ENCODE measurements at regions not wholly inside any gene's neighbourhood (a gene's known extent, or its start where the extent isn't known, plus 50 kb on each side); places are given as distances from the start of the nearest gene placed in this dataset.

- no TSS peak for BruUV-seq (replicated peaks)
- Histone ChIP-seq H3K9me3 (replicated peaks; ENCODE audit: control insufficient read depth, insufficient read depth, low read length) (no peaks in the 10 kb centered on the region), H3K9me1 (replicated peaks; ENCODE audit: control insufficient read depth, extremely low read depth, insufficient read depth, low read length) (no peaks in the 10 kb centered on the region), H2AFZ (ENCODE audit: low read depth, low read length) (no peak overlapping the region), H3K4me2 (ENCODE audit: insufficient read depth, low read length) (no peak overlapping the region), H4K20me1 (replicated peaks; ENCODE audit: control insufficient read depth, extremely low read depth, insufficient read depth, low read length) (no peaks in the 10 kb centered on the region), H3K79me2 (ENCODE audit: control insufficient read depth, insufficient read depth, low read length) (no peaks in the 10 kb centered on the region), H3K27me3 (ENCODE audit: control insufficient read depth in 2 of 2, insufficient read depth in 2 of 2, low read length in 2 of 2) (no peaks in the 10 kb centered on the region), H3K27ac (ENCODE audit: insufficient read depth, low read depth, low read length) (no peak overlapping the region), H3K4me3 (replicated peaks in 1 of 3; ENCODE audit: insufficient read depth in 1 of 3, low read depth in 1 of 3, low read length in 3 of 3) (no peak overlapping the region), H3K4me1 (ENCODE audit: control insufficient read depth, extremely low read depth, insufficient read depth, low read length) (no peaks in the 10 kb centered on the region), H3K9ac (replicated peaks; ENCODE audit: extremely low read depth, insufficient read depth, low read length) (no peak overlapping the region), H3K36me3 (ENCODE audit: control insufficient read depth in 2 of 2, extremely low read depth in 1 of 2, insufficient read depth in 2 of 2, low read length in 2 of 2) (no peaks in the 10 kb centered on the region)
- dilution Hi-C loops (cut with MboI; ENCODE audit: extremely low pct_ligation_motif_present, low sequenced_read_pairs) (no loop called here), intact Hi-C loops (cut with micrococcal nuclease) (no loop called here)
- POLR2A ChIA-PET = interaction anchor here (0.6 kb wide), 1 partner anchor 1254 kb away, joined by 3 read pairs; no protein-coding TSS in a partner anchor
- CTCF ChIA-PET = no interaction called here
- no peak for TF ChIP-seq POLR2AphosphoS5 (IDR thresholded peaks at IDR 0.05; ENCODE audit: insufficient read depth, low read depth, low read length)
- no peak for TF ChIP-seq MYC (IDR thresholded peaks at IDR 0.05; ENCODE audit: low read depth, low read length)
- TF ChIP-seq POLR2A (IDR thresholded peaks at IDR 0.05; ENCODE audit: low read depth, low read length) = no peak
- no peak for TF ChIP-seq GATA2 (IDR thresholded peaks at IDR 0.05; ENCODE audit: insufficient read depth, insufficient read length, low read depth, low read length)
- FAIRE-seq = no peak
- no peak for DNase-seq (ENCODE audit: low read depth, low spot score)
Measured at GRCh38 chr15:61315471-61315870, 86.4 kb upstream of the RORA start.

- Histone ChIP-seq H2AFZ (ENCODE audit: low read depth, low read length) (no peak overlapping the region), H3K9ac (replicated peaks; ENCODE audit: extremely low read depth, insufficient read depth, low read length) (no peak overlapping the region), H4K20me1 (replicated peaks; ENCODE audit: control insufficient read depth, extremely low read depth, insufficient read depth, low read length) (no peaks in the 10 kb centered on the region), H3K4me1 (ENCODE audit: control insufficient read depth, extremely low read depth, insufficient read depth, low read length) (no peaks in the 10 kb centered on the region), H3K36me3 (ENCODE audit: control insufficient read depth in 2 of 2, extremely low read depth in 1 of 2, insufficient read depth in 2 of 2, low read length in 2 of 2) (no peaks in the 10 kb centered on the region), H3K27ac (ENCODE audit: insufficient read depth, low read depth, low read length) (no peak overlapping the region), H3K4me2 (ENCODE audit: insufficient read depth, low read length) (no peak overlapping the region), H3K27me3 (ENCODE audit: control insufficient read depth in 2 of 2, insufficient read depth in 2 of 2, low read length in 2 of 2) (no peaks in the 10 kb centered on the region), H3K79me2 (ENCODE audit: control insufficient read depth, insufficient read depth, low read length) (no peaks in the 10 kb centered on the region), H3K4me3 (replicated peaks in 1 of 3; ENCODE audit: insufficient read depth in 1 of 3, low read depth in 1 of 3, low read length in 3 of 3) (no peak overlapping the region), H3K9me3 (replicated peaks; ENCODE audit: control insufficient read depth, insufficient read depth, low read length) (no peaks in the 10 kb centered on the region), H3K9me1 (replicated peaks; ENCODE audit: control insufficient read depth, extremely low read depth, insufficient read depth, low read length) (no peaks in the 10 kb centered on the region)
- FAIRE-seq (no peak), DNase-seq (ENCODE audit: low read depth, low spot score) (no peak)
- dilution Hi-C loops (cut with MboI; ENCODE audit: extremely low pct_ligation_motif_present, low sequenced_read_pairs) (no loop called here), intact Hi-C loops (cut with micrococcal nuclease) (no loop called here)
- no TSS peak for BruUV-seq (replicated peaks)
- CTCF ChIA-PET = no interaction called here
- POLR2A ChIA-PET = no interaction called here
- TF ChIP-seq JUN (IDR thresholded peaks at IDR 0.05; ENCODE audit: borderline replicate concordance, insufficient read depth, insufficient read length, low read depth) (no peak), MYC (IDR thresholded peaks at IDR 0.05; ENCODE audit: low read depth, low read length) (no peak)
Measured at GRCh38 chr15:61314427-61314826, 85.3 kb upstream of the RORA start.
